ENCODE measurements at regions not wholly inside any gene's neighbourhood (a gene's known extent, or its start where the extent isn't known, plus 50 kb on each side); places are given as distances from the start of the nearest gene placed in this dataset.

DNA sequence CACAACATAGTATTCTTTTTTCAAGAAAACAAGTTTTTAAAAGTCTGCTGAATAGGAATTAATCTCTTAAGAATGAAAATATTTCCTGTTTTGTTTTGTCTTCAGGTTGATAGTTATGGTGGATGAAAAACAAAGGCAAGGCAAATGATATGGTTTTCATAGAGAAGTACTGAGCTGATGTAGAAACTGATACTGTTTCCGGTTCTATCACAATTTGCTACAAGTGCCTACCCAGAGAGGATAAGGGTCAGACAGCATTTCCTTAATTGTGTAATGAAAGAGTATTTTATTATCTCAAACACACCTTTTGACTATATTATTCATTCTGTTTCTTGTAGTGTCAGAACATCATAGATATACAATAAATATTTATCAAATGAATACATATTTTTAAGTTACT is 836.3 kb downstream of the SQOR start:
- no peak for DNase-seq (ENCODE audit: low read depth in 2 of 3, low spot score in 2 of 3)

- no peak for DNase-seq (ENCODE audit: low read depth in 2 of 3, low spot score in 2 of 3)
These were observed 854.4 kb downstream of the SQOR start for GRCh38 chr15:46489276-46489675.

DNA sequence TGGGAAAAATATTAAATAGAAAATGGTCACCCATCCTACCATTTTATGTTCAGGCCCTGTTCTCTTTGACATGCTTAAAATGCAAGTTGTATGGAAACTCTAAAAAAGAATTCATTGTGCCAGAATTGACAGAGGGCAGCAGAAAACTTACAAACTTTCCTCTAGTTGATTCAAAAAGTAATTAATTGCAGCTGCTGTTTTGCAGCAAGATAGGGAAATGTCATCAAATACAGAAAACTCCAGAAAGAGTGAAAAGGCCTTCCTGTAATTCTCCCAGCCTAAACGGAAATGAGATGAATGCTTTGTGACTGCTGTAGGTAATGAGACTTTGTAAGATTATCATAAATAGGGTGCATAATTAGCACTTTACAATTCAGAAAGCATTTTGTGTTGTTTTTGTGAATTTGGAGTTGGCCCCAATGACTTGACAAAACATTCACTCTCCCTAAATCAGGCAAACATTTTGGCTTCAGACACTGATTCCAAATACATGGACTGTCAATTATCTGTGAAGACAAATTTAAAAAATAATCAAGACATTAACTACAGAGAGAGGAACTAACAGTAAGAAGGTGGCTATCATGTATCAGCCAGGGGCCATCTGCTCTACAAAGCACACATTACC is 861.8 kb downstream of the SQOR start:
- DNase-seq (ENCODE audit: low read depth in 2 of 3, low spot score in 2 of 3), result no peak

- no peak for DNase-seq (ENCODE audit: low read depth in 2 of 3, low spot score in 2 of 3)
These were observed 867.8 kb downstream of the SQOR start for GRCh38 chr15:46502667-46503066.

GRCh38 chr15:46518381-46518780 is 883.6 kb downstream of the SQOR start:
- no peak for DNase-seq (ENCODE audit: low read depth in 2 of 3, low spot score in 2 of 3)

GRCh38 chr15:46523701-46524100 is 888.9 kb downstream of the SQOR start:
- DNase-seq (ENCODE audit: low read depth in 2 of 3, low spot score in 2 of 3), result no peak

GRCh38 chr15:46525984-46526725 is 891.3 kb downstream of the SQOR start:
- DNase-seq (ENCODE audit: low read depth in 2 of 3, low spot score in 2 of 3), result no peak

GRCh38 chr15:46526726-46527110 is 891.9 kb downstream of the SQOR start:
- DNase-seq (ENCODE audit: low read depth in 2 of 3, low spot score in 2 of 3), result no peak

GRCh38 chr15:46543626-46544025 is 908.8 kb downstream of the SQOR start:
- DNase-seq (ENCODE audit: low read depth in 2 of 3, low spot score in 2 of 3), result no peak

DNA sequence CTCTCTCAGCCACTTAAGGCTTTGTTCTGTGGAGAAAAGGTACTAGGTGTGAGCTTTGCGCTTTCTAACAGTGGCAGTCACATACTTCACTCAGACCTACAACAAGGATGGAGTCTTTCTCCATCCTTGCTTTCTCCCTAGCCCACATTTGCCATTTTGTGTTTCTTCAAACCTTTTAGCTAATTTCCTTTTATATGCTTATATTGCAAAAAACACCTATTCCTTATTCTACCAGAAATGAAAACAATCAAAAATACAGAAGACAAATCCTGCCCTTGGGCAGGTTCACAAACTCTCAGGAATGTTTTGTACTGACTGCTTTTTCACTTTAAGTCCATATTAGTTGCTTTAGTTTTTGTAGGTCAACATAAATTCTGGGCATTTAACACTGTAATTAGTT is 914.2 kb downstream of the SQOR start:
- DNase-seq (ENCODE audit: low read depth in 2 of 3, low spot score in 2 of 3), result no peak

DNA sequence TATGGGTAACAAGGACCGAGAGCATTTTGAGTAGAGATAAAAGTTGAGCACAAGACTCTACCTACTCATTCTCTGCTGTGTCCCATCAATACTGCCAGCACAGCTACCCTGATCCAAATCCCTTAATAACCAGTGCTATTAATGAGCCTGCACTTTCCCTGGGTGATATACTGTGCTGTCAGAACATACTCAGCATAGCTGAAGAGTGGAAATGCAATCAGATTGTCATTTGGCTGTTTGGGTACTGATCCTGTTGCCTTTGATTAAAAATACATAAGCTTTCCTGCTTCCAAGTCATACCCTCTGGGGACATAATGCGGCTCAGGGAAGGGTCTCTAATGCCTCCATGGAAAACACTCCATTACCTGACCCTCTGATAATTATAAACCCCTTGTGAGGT is 917.5 kb downstream of the SQOR start:
- DNase-seq (ENCODE audit: low read depth in 2 of 3, low spot score in 2 of 3), result no peak

DNA sequence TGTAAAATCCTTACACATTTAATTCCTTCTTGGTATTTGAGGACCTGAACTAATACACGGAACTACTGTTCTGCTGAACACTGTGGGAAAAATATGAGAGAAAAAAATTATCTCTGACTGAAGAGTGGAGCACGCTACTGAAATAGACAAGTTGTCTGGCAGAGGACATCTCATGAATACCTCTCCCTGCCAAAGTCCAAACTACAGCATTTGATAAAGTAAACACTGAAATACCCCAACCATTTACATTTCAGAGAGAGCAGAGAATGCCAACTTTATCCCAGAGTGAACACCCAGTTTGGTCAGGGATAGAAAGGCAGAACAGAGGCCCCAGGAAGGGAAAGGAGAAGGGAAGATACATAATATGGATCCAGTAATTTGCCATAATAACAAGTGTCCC is 920.7 kb downstream of the SQOR start:
- DNase-seq (ENCODE audit: low read depth in 2 of 3, low spot score in 2 of 3), result no peak

DNA sequence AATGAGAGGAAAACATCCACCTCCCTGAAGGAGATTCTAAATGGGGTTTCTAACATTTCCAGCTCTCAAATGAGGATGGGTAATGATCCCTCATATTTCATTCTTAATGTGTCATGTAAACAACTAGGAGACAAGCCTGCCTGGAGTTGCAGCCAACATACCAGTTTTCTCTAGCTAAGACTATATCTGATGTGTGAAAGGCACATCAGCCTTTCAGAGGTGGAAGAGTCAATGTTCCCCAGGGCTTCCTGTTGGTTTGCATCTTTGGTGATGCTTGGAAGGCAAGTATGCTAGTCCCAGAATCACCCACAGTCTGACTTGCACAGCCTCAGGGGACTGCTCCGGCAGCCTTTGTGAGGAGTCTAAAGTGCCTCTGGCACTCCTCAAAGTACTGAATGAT is 921.2 kb downstream of the SQOR start:
- DNase-seq (ENCODE audit: low read depth in 2 of 3, low spot score in 2 of 3), result no peak

- DNase-seq (ENCODE audit: low read depth in 2 of 3, low spot score in 2 of 3), result no peak
These were observed 921.9 kb downstream of the SQOR start for GRCh38 chr15:46556559-46557379.

- DNase-seq (ENCODE audit: low read depth in 2 of 3, low spot score in 2 of 3), result no peak
These were observed 933.1 kb downstream of the SQOR start for GRCh38 chr15:46567968-46568367.

DNA sequence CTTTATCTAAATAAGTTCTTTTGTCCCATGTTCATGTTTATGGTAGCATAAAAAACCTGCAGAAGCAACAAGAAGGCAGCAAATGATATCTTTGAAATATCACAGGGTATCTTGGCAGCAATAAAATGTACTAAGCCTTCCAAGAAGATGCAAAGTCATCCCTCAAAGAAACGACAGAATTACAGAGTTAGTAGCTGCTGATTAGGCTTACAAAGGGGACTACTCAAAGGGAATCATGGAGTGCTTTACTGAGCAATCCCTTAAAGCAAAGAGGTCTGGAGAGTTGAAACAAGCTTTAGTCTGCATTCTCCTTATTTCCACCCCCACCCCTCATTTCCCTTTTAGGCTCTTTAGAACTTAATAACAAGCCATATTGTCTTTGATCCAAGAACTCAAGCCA is 935.0 kb downstream of the SQOR start:
- DNase-seq (ENCODE audit: low read depth in 2 of 3, low spot score in 2 of 3), result no peak

DNA sequence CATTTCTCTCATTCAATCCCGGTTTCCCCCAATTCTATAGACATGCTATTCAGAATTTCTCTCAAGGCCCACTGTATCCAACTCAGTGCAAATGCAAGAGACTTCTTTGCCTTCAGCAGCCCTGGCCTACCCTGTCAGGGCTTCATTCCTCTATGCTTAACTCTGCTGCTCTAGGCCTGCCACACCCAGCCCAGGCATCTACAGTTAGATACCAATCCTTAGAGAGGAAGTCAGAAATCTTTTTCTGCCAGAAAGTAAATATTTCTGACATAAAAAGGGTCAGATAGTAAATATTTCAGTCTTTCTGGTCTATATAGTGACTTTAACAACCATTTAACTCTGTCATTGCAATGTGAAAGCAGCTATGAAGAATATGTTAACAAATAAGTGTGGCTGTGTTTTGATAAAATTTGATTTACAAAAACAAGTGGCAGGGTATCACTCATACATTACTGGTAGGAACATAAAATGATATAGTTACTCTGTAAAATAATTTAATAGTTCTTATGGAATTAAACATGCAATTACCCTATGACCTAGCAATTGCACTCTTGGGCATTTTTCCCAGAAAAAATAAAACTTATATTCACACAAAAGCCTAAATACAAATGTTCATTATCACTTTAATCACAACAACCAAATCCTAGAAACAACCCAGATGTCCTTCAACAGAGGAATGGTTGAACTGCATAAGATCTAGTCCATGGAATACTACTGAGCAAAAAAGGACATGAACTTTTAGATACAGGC is 942.0 kb downstream of the SQOR start:
- DNase-seq (ENCODE audit: low read depth in 2 of 3, low spot score in 2 of 3), result no peak

- no peak for DNase-seq (ENCODE audit: low read depth in 2 of 3, low spot score in 2 of 3)
These were observed 942.9 kb downstream of the SQOR start for GRCh38 chr15:46577767-46578166.

DNA sequence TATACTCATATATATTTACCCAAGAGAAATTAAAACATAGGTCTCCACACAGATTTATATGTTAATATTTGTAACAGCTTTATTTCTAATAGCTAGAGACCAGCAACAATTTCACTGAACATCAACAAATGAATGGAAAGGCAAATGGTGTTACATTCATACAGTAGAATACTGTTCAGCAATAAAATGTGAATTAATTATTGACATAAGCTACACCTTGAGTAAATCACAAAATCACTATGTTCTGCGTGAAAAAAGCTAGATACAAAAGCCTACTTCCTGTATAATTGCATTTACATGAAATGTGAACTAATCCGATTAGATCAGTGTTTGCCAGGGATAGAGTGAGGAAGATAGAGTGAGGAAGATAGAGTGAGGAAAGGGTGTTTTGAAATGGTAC is 945.7 kb downstream of the SQOR start:
- DNase-seq (ENCODE audit: low read depth in 2 of 3, low spot score in 2 of 3), result no peak

- no peak for DNase-seq (ENCODE audit: low read depth in 2 of 3, low spot score in 2 of 3)
These were observed 946.1 kb downstream of the SQOR start for GRCh38 chr15:46580924-46581323.

GRCh38 chr15:46589088-46589487 is 954.3 kb downstream of the SQOR start:
- DNase-seq (ENCODE audit: low read depth in 2 of 3, low spot score in 2 of 3), result no peak
